ENCODE measurements at regions not wholly inside any gene's neighbourhood (a gene's known extent, or its start where the extent isn't known, plus 50 kb on each side); places are given as distances from the start of the nearest gene placed in this dataset.
"Not testable (repeated sequence)": the region's sequence is repeated elsewhere in the genome, so short reads cannot be mapped to it uniquely, and the experiment has no call there.

DNA sequence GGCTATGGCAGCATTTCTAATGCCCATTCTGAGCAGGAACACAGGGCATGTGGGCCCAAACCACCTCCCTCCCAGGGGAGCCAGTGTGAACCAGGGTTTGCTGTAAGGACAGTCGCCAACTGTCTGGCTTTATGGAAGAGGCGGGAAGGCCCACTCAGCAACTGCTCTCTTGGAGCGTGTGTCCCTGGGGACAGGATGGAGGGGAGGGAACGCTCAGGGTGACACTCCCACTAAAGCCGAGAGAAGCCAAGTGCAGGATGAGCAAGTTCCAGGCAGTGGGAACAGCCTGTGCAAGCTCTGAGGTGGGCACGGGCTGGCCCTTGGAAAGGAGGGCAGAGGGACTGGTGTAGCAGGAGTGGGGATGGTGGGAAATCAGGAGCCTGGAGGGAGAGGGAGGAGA lies 233.0 kb upstream of the FRG2C start:
- not testable (repeated sequence) for H3K27me3 Mint-ChIP-seq, H3K9me3 Mint-ChIP-seq, H3K27ac Mint-ChIP-seq, H3K4me3 Mint-ChIP-seq
- intact Hi-C loops (cut with micrococcal nuclease): loop anchor here (10.0 kb wide), 1 partner anchor 354 kb away; the partner anchor contains the start of gene ZNF717
- peaks cover 56% of the 10 kb centered on the region for H3K36me3 Mint-ChIP-seq (ENCODE audit: low read depth)
- H3K4me1 Mint-ChIP-seq (ENCODE audit: low read depth): peaks cover 30% of the 10 kb centered on the region

DNA sequence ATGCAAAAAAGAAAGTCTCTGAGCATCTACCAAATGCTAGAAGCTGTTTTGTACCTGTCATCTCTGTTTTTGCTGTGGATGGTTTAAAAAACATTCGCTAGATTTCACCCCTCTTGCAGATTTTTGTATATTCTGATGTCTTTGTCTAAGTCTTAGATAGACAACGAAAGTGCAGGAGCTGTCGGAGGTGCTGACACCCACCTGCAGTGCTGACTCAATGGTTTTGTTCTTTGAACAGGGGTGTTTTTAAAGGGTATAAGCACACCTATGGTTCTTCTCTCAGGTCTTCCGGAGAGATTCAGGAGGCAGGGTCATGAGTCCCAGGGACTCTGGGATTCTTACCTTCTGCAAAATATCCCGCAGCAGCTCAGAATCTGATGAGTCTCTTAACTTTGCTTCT lies 231.7 kb upstream of the FRG2C start:
- not testable (repeated sequence) for H3K9me3 Mint-ChIP-seq, H3K4me3 Mint-ChIP-seq, H3K27me3 Mint-ChIP-seq
- Mint-ChIP-seq H3K27ac (peak overlapping the region; percentile 34), H3K36me3 (ENCODE audit: low read depth) (peaks cover 42% of the 10 kb centered on the region), H3K4me1 (ENCODE audit: low read depth) (peaks cover 34% of the 10 kb centered on the region)
- intact Hi-C loops (cut with micrococcal nuclease): loop anchor here (10.0 kb wide), 1 partner anchor 352 kb away; the partner anchor contains the start of gene ZNF717

DNA sequence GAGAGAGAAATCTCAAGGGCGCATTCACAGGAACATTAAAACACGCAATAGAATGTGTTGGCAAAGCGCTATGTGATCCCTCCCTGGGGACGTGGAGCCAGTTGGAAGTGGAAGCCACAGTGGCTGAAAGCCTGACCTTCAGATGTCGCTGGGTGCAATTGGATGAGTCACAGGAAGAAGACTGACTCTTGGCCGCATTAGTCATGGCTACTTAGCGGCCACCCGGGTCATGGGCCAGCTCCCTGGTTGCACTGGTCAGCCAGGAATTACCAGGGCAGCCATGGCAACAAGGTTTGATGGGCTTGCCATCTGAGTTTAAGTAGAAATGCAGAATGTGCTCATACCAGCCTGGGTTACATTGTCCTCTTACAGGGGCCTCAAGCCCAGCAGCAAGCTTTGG lies 231.2 kb upstream of the FRG2C start:
- intact Hi-C loops (cut with micrococcal nuclease): loop anchor here (10.0 kb wide), 1 partner anchor 352 kb away; the partner anchor contains the start of gene ZNF717
- not testable (repeated sequence) for H3K4me3 Mint-ChIP-seq, H3K27me3 Mint-ChIP-seq, H3K9me3 Mint-ChIP-seq
- Mint-ChIP-seq H3K36me3 (ENCODE audit: low read depth) (peaks cover 38% of the 10 kb centered on the region), H3K4me1 (ENCODE audit: low read depth) (peaks cover 34% of the 10 kb centered on the region), H3K27ac (peak overlapping the region; percentile 34)

DNA sequence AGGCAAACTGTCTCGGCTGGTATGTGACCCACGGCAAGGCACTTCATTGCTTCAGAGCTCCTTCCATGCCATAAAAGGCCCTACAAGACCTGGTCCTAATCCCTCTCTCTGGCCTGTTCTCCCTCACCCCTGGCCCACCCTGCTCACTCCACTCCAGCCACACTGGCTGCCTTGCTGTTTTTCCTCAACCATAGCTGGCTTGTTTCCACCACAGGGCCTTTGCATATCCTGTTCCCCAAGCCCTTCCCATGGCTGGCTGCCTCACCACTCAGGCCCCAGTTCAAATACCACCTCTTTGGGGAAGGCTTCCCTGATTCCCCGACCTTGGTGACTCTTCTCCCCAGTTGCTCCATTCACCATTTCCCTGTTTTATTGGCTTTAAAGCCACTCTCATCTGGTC lies 230.8 kb upstream of the FRG2C start:
- not testable (repeated sequence) for H3K4me3 Mint-ChIP-seq, H3K27ac Mint-ChIP-seq, H3K9me3 Mint-ChIP-seq, H3K27me3 Mint-ChIP-seq
- peaks cover 34% of the 10 kb centered on the region for H3K4me1 Mint-ChIP-seq (ENCODE audit: low read depth)
- H3K36me3 Mint-ChIP-seq (ENCODE audit: low read depth): peaks cover 34% of the 10 kb centered on the region
- intact Hi-C loops (cut with micrococcal nuclease): loop anchor here (10.0 kb wide), 1 partner anchor 352 kb away; the partner anchor contains the start of gene ZNF717

DNA sequence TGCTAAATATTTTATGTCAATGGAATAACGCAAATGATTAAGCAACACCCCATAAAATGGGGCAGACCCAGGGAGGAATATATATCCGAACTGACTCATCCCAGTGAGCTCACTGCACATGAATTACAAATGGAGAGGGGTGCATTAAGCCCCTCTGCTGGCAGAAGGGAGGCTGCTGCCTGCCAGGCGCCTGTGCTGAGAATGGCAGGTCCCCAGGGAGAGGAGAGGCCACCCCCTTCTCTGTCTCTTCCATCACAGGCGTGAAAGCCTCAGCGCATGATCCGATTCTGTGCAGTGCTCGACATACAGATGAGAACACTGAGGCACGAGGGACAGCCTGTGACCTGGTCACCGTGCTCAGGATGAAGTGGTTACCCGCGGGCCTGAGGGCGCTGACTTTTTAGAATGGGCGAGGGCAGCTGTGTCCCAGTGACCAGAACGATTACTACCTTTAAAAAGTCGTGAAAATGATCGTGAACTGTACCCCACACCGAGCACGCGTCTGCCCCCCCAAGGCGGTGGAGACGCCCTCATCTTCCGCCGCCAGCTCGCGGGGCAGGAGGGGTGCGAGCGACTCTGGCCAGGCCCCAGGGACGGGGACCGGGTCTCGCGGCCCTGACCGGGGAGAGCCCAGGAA lies 229.7 kb upstream of the FRG2C start:
- not testable (repeated sequence) for H3K27me3 Mint-ChIP-seq
- peak overlapping the region; percentile 96 for H3K4me3 Mint-ChIP-seq
- intact Hi-C loops (cut with micrococcal nuclease): loop anchor here (10.0 kb wide), 1 partner anchor 350 kb away; the partner anchor contains the start of gene ZNF717

DNA sequence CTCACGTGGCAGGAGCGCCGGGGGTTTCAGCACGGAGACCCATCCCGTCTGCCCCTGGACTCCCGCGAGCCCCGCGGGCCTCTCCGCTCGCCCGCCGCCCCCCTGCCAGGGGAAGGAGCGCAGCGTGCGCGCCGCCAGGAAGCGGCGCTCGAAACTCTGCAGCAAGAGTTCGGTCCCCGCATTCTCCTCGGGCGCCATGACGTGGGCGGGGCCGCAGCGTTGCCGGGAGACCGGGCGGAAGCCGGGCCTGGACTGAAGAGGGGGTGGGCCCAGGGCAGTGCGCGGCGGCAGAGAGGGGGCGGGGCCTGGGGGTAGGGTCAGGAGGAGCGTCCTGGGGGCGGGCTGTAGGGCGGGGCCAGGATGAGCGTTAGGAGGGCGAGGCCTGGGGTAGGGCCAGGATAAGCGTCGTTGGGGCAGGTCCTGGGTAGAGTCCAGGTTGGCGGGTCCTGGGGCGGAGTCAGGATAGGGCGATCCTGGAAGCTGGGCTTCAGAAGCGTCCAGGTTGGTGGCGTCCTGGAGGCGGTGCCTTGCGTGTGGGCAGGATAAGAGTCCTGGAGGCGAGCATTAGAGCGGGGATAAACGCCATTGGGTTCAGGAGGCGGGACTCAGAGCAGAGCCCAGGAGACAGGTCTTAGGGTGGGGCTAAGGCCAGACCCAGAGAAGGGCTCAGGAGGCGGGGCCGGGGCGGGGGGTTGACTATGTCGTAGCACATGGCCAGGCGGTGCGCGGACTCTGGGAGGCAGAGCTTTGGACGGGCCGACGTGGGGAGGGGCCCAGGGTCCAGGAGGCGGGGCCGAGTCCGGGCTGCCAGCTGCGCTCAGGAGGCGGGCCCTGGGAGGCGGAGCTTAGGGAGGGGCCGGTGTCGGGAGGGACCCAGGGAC lies 229.0 kb upstream of the FRG2C start:
- intact Hi-C loops (cut with micrococcal nuclease): loop anchor here (10.0 kb wide), 1 partner anchor 350 kb away; the partner anchor contains the start of gene ZNF717
- not testable (repeated sequence) for H3K27me3 Mint-ChIP-seq, H3K9me3 Mint-ChIP-seq
- H3K36me3 Mint-ChIP-seq (ENCODE audit: low read depth): peaks cover 25% of the 10 kb centered on the region
- peak overlapping the region; percentile 97 for H3K27ac Mint-ChIP-seq
- H3K4me1 Mint-ChIP-seq (ENCODE audit: low read depth): peaks cover 26% of the 10 kb centered on the region
- peak overlapping the region; percentile 96 for H3K4me3 Mint-ChIP-seq

More for the DNA sequence above, 229.7 kb upstream of the FRG2C start:
- H3K9me3 Mint-ChIP-seq: not testable (repeated sequence)
- H3K36me3 Mint-ChIP-seq (ENCODE audit: low read depth): peaks cover 26% of the 10 kb centered on the region
- H3K27ac Mint-ChIP-seq: peak overlapping the region; percentile 97
- peaks cover 28% of the 10 kb centered on the region for H3K4me1 Mint-ChIP-seq (ENCODE audit: low read depth)

DNA sequence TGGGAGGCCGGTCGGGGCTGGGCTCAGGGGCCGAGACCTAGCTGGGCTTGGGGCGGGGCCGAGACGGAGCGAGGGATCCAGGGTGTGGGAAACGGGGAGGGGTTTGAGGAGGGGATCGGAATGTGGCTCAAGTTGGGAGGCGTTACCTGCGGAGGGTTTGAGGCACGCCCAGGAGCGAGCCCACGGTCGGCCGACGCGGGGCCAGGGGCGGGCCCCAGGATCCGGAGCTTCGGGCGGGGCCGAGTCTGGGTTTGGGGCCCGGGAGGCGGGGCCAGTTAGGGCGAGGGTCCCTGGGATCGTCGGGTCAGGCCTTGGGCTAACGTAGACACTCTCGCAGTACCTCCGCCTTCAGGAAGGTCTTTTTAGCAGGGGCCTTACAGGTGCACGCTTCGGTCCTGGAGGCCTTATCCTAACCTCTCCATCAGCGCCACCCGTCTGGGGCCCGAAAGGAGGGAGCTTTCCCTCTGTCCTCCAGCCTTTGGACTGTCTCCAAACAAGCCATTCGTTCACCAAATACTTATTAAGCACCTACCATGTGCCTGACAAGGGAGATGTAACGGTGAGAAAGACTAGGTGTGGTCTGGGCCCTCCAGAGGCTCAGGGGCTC lies 228.2 kb upstream of the FRG2C start:
- not testable (repeated sequence) for H3K27me3 Mint-ChIP-seq, H3K9me3 Mint-ChIP-seq
- Mint-ChIP-seq H3K27ac (peak overlapping the region; percentile 97), H3K4me1 (ENCODE audit: low read depth) (peaks cover 26% of the 10 kb centered on the region), H3K36me3 (ENCODE audit: low read depth) (peaks cover 20% of the 10 kb centered on the region), H3K4me3 (peak overlapping the region; percentile 96)
- intact Hi-C loops (cut with micrococcal nuclease): loop anchor here (10.0 kb wide), 1 partner anchor 349 kb away; the partner anchor contains the start of gene ZNF717

DNA sequence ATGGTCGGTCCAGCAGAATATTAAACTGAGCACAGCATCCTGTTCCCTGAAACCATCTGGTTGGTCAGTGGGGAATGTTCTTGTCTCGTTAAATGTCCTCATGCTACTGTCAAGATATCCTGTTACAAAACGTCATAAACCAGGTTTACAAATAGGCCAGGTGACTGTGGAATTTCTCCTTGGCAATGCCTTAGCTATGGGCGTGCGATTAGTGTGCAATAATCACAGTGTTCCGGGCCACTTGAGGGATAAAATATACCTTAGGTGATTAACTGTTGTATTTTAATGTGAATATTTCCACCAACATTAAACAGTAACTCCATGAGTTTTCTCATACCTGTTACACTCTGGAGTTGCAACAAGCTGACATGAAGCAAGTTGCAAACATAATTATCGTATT lies 223.1 kb upstream of the FRG2C start:
- intact Hi-C loops (cut with micrococcal nuclease); H3K4me1 Mint-ChIP-seq (ENCODE audit: low read depth): not testable (repeated sequence)

DNA sequence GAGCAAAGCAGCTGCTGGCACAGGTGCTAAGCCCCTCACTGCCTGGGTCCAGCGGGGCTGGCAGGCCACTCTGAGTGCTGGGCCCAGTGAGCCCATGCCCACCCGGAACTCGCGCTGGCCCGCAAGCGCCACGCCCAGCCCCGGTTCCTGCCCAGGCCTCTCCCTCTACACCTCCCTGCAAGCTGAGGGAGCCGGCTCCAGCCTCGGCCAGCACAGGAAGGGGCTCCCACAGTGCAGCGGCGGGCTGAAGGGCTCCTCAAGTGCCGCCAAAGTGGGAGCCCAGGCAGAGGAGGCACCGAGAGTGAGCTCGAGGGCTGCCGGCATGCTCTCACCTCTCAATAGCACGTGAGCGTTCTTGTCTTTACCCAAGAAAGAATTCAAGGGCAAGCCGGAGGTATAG lies 219.5 kb upstream of the FRG2C start:
- H3K27ac Mint-ChIP-seq; H3K27me3 Mint-ChIP-seq; H3K4me3 Mint-ChIP-seq; H3K9me3 Mint-ChIP-seq; H3K36me3 Mint-ChIP-seq (ENCODE audit: low read depth); intact Hi-C loops (cut with micrococcal nuclease); H3K4me1 Mint-ChIP-seq (ENCODE audit: low read depth): not testable (repeated sequence)

More for the DNA sequence above, 223.1 kb upstream of the FRG2C start:
- H3K27ac Mint-ChIP-seq; H3K27me3 Mint-ChIP-seq; H3K4me3 Mint-ChIP-seq; H3K9me3 Mint-ChIP-seq; H3K36me3 Mint-ChIP-seq (ENCODE audit: low read depth): not testable (repeated sequence)

DNA sequence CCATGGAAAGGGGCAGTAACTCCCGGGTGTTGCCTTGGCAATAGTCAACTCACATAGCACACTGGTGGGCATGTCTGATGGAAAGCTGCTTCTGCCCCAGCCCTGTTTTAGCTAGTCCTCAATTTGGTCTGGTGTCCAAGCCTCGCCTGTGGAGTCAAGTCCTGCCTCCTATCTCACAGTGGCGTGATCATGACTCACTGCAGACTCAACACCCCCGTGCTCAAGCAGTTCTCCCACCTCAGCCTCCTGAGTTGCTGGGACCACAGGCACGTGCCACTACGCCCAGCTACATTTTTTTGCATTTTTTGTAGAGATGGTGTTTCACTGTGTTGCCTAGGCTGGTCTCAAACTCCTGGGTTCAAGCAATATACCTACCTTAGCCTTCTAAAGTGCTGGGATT lies 218.9 kb upstream of the FRG2C start:
- intact Hi-C loops (cut with micrococcal nuclease); H3K4me3 Mint-ChIP-seq; H3K27me3 Mint-ChIP-seq; H3K4me1 Mint-ChIP-seq (ENCODE audit: low read depth); H3K36me3 Mint-ChIP-seq (ENCODE audit: low read depth); H3K9me3 Mint-ChIP-seq; H3K27ac Mint-ChIP-seq: not testable (repeated sequence)

DNA sequence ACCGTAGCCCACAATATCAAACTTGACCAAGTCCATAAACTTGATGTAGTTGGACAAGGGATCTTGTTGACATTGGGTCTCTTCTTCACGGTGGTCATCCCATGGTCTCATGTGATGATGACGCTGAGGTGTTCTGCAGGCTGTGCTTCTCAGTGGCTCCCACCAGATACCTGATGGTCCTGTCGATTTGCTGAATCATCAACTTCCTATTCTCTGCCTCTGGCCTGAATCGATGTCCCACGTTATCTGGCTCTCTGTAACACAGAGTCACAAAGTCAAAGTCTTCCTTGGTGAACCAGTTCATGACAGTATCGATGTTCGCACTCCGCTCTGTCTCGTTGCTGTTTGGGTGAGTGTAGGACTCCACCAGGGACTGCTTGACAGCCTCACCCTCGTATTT lies 217.2 kb upstream of the FRG2C start:
- H3K9me3 Mint-ChIP-seq; intact Hi-C loops (cut with micrococcal nuclease); H3K27me3 Mint-ChIP-seq: not testable (repeated sequence)

DNA sequence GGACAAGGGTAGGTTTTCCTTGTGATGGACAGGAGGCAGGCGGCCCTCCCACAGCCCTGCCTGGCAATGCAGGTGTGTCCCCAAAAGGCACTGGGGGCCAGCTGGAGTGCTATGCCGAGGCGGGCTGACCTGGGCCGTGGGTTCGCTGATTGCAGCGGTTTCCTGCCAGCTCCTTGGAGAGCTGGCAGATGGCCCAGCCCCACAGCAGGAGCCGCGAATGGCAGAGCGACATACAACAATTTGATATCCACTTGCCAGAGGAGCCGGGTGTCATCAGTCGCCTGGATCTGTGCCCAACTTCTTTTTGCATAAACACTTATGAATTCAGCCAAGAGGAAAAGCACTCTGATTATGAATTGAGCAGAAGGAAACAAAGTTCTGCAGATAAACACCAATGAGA lies 210.8 kb upstream of the FRG2C start:
- H3K36me3 Mint-ChIP-seq (ENCODE audit: low read depth); H3K4me1 Mint-ChIP-seq (ENCODE audit: low read depth); H3K9me3 Mint-ChIP-seq; intact Hi-C loops (cut with micrococcal nuclease); H3K27ac Mint-ChIP-seq; H3K4me3 Mint-ChIP-seq; H3K27me3 Mint-ChIP-seq: not testable (repeated sequence)

More for the DNA sequence above, 217.2 kb upstream of the FRG2C start:
- not testable (repeated sequence) for H3K4me3 Mint-ChIP-seq; H3K4me1 Mint-ChIP-seq (ENCODE audit: low read depth); H3K36me3 Mint-ChIP-seq (ENCODE audit: low read depth); H3K27ac Mint-ChIP-seq

DNA sequence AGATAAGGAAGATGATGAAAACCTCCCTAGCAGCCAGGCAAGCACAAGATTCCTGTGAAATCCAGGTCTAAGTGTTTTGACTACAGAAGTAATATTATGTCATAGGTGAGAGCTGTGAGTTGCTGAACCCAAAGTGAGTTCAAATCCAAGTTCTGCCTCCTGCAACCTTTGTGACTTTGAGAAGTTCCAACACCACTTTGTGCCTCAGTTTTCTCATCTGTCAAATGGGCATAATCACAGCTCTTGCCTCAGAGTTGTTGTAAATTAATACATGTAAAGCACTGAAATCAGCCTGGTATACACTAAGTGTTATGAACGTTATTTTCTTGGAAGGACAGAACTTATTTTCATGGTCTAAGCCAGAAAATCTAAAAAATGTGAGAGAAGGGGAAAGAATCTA lies 210.3 kb upstream of the FRG2C start:
- H3K27ac Mint-ChIP-seq; H3K36me3 Mint-ChIP-seq (ENCODE audit: low read depth); H3K27me3 Mint-ChIP-seq; H3K4me3 Mint-ChIP-seq; H3K4me1 Mint-ChIP-seq (ENCODE audit: low read depth); H3K9me3 Mint-ChIP-seq; intact Hi-C loops (cut with micrococcal nuclease): not testable (repeated sequence)

DNA sequence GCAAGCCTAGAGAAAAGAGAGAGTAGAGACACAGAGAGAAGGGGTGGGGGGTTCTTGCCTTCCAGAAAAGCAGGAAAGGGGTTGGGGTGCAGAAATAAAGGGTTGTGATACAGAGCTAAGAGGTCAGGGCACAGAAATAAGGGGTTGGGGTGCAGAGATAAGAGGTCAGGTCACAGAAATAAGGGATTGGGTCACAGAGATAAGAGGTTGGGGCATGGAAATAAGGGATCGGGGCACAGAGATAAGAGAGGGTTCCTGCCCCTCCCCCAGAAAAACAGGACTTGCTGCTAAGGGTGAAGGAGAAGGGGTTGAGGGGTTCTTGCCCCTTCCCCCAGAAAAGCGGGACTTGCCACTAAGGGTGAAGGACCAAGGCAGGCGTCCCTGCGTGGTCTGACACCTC lies 189.6 kb upstream of the FRG2C start:
- H3K9me3 Mint-ChIP-seq: peaks cover 20% of the 10 kb centered on the region
- H3K4me3 Mint-ChIP-seq; intact Hi-C loops (cut with micrococcal nuclease); H3K36me3 Mint-ChIP-seq (ENCODE audit: low read depth); H3K4me1 Mint-ChIP-seq (ENCODE audit: low read depth); H3K27ac Mint-ChIP-seq; H3K27me3 Mint-ChIP-seq: not testable (repeated sequence)

All from dendritic cell treated with granulocyte-macrophage colony-stimulating factor and Interleukin-4, amounts not matched to agents 40 ng/mL and 50 ng/mL, for 4 days (primary cell).